Esophagus muscularis mucosa (tissue), 4 donors: ENCODE measurements at regions not wholly inside any gene's neighbourhood (a gene's known extent, or its start where the extent isn't known, plus 50 kb on each side); places are given as distances from the start of the nearest gene placed in this dataset.

Source experiments
- CTCF ChIP-seq, 3 experiments: fragments of 200-600 bp in 2 of 3; fragments of 450-650 bp in 1 of 3; sonication (generic) in 2 of 3; IDR thresholded peaks; one replicate each; pipeline ENCODE4 v1.5.1; 2017 to 2019; ENCODE audit warnings: antibody characterized with exemption in 3 of 3, mild to moderate bottlenecking in 2 of 3, moderate library complexity in 1 of 3
- EP300 ChIP-seq: sonication (generic); formaldehyde crosslinking; IDR thresholded peaks from one replicate; pipeline ENCODE4 v1.6.1; 2017; ENCODE audit warnings: antibody characterized with exemption
- POLR2A ChIP-seq: fragments of 450-650 bp; IDR thresholded peaks from one replicate; pipeline ENCODE4 v1.6.1; 2017; ENCODE audit warnings: antibody characterized with exemption, moderate library complexity, mild to moderate bottlenecking, low read depth

DNA sequence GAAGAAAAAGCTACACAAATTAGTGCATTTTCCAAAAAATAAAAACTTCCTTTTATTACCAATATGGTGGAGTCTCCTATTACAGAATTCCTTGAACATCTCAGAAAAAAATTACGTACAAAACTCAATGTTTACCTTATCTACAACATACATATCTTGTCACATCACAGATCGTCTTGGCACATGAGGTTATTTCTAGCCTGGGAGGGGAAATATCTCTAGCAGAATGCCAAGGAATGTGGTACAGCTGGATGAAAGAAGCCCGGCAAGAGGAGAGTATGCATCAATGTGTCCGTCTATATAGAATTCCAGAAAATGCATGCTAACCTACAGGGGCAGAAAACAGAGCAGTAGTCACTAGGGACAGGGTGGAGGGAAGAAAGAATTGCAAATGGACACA is 443.8 kb downstream of the ZSWIM6 start:
- TF ChIP-seq CTCF (IDR thresholded peaks at IDR 0.05): no peak
- no peak for TF ChIP-seq POLR2A
- TF ChIP-seq EP300: no peak
